BE2C (cell line): ENCODE measurements at regions not wholly inside any gene's neighbourhood (a gene's known extent, or its start where the extent isn't known, plus 50 kb on each side); places are given as distances from the start of the nearest gene placed in this dataset.

ENCODE experiments used
- DNase-seq: peaks from one replicate; pipeline ENCODE4 v3.0.0-alpha.2; 2020
- H3K27me3 ChIP-seq: fragments of 250-450 bp; sonication (Bioruptor Pico); 2 replicates; pipeline ENCODE4 v1.5.1; 2020; ENCODE audit warnings: mild to moderate bottlenecking
- H3K36me3 ChIP-seq: fragments of 250-450 bp; sonication (Bioruptor Pico); 2 replicates; pipeline ENCODE4 v1.5.1; 2020; ENCODE audit warnings: mild to moderate bottlenecking
- H3K4me1 ChIP-seq: fragments of 250-450 bp; sonication (Bioruptor Pico); 2 replicates; pipeline ENCODE4 v1.5.1; 2020
- H3K4me3 ChIP-seq: 2 replicates; pipeline ENCODE4 v1.5.1; 2011; ENCODE audit warnings: low read depth, low read length
- H3K9me3 ChIP-seq: fragments of 250-450 bp; sonication (Bioruptor Pico); 2 replicates; pipeline ENCODE4 v1.5.1; 2020
- TF ChIP-seq, protein P1 (sequence below): IDR thresholded peaks from 2 replicates; pipeline ENCODE4 v1.5.1; 2012; ENCODE audit warnings: mild to moderate bottlenecking, low read depth, low read length

- Histone ChIP-seq H3K4me3 (no peak overlapping the region), H3K9me3 (no peaks in the 10 kb centered on the region; the same call in 1 of the 2 replicates), H3K4me1 (no peaks in the 10 kb centered on the region), H3K36me3 (no peaks in the 10 kb centered on the region), H3K27me3 (no peaks in the 10 kb centered on the region)
- TF ChIP-seq, protein P1, sequence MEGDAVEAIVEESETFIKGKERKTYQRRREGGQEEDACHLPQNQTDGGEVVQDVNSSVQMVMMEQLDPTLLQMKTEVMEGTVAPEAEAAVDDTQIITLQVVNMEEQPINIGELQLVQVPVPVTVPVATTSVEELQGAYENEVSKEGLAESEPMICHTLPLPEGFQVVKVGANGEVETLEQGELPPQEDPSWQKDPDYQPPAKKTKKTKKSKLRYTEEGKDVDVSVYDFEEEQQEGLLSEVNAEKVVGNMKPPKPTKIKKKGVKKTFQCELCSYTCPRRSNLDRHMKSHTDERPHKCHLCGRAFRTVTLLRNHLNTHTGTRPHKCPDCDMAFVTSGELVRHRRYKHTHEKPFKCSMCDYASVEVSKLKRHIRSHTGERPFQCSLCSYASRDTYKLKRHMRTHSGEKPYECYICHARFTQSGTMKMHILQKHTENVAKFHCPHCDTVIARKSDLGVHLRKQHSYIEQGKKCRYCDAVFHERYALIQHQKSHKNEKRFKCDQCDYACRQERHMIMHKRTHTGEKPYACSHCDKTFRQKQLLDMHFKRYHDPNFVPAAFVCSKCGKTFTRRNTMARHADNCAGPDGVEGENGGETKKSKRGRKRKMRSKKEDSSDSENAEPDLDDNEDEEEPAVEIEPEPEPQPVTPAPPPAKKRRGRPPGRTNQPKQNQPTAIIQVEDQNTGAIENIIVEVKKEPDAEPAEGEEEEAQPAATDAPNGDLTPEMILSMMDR, result no peak
- no peak for DNase-seq
These were observed 679.7 kb downstream of the NYAP2 start for GRCh38 chr2:226079196-226079595.

DNA sequence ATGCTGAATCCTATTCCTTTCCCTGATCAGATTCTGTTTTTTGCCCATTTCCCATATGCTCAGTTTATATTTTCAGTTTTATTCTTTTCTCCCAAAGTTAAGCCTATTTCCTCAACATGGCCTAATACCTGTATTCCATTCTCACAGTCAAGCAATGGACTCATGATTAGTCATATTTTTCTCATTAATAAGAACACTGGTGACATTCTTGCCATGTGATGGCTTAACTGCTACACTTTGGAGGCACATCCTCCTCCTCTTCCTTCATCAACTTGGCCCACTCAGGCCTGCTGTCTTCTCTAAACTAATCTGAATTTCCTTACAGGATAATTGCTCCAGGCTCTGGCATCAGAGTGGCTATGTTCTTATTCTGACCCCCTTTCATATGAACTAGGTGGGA lies 679.2 kb downstream of the NYAP2 start:
- no peak for DNase-seq
- H3K4me3 ChIP-seq, result no peak overlapping the region
- TF ChIP-seq, protein P1, result no peak
- H3K9me3 ChIP-seq, result no peaks in the 10 kb centered on the region; the same call in 1 of the 2 replicates
- no peaks in the 10 kb centered on the region for H3K36me3 ChIP-seq
- no peaks in the 10 kb centered on the region for H3K4me1 ChIP-seq
- no peaks in the 10 kb centered on the region for H3K27me3 ChIP-seq

DNA sequence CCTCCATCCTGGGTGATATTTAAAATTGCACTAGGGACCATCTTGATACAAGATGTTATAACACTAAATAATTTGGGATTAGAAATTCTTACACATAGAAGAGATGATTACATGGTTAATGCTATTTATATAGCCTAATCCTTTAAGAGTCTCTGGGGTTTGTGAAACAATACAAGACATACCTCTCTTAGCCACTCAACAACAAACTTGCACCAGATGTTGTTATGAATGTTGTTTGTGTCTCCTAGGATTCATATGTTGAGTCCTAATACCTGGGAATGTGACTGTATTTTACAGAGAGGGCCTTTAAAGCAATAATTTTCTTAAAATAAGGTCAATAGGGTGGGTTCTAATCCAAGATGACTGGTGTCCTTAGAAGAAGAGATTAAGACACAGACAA lies 678.3 kb downstream of the NYAP2 start:
- no peak overlapping the region for H3K4me3 ChIP-seq
- H3K9me3 ChIP-seq, result no peaks in the 10 kb centered on the region; the same call in 1 of the 2 replicates
- no peak for DNase-seq
- no peaks in the 10 kb centered on the region for H3K4me1 ChIP-seq
- no peaks in the 10 kb centered on the region for H3K27me3 ChIP-seq
- TF ChIP-seq, protein P1, result no peak
- no peaks in the 10 kb centered on the region for H3K36me3 ChIP-seq

DNA sequence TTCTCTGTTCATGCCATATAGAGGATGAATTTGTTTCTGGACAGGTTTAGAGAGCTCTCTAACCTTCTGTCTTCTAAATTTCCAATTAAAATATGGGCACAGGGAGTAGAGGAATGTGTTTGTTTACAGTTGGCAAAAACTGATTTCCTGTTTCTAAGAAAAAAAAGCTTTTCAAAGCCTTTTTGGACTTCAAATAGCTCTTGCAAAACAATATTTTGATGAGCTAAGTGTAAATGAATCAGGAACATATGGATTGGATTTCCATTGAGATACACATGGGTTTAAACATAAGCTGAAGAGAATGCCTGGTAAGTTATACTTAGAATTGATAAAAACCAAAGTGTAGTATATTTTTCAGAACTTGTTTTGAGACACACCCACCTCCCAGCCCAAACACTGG lies 677.5 kb downstream of the NYAP2 start:
- Histone ChIP-seq H3K36me3 (no peaks in the 10 kb centered on the region), H3K9me3 (no peaks in the 10 kb centered on the region; the same call in 1 of the 2 replicates), H3K4me3 (no peak overlapping the region), H3K27me3 (no peaks in the 10 kb centered on the region), H3K4me1 (no peaks in the 10 kb centered on the region)
- DNase-seq, result no peak
- TF ChIP-seq, protein P1, result no peak

DNA sequence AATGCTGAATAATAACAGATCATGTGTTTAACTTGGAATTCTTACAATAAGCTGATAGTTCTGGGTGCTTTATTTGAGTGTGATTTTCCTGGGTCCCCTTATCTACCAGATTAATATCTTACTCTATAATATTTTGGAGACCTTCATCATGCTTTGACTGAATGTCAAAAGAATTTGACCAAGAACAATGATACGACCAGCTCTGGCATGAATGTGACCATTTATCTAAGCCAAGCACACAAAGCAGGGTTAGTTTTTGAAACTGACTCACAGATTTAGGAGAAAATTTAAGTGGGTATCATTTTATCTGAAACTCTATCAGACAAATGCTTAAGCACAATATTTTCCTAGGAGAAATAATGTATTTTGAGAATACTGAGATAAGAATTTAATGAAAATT lies 677.0 kb downstream of the NYAP2 start:
- H3K27me3 ChIP-seq, result no peaks in the 10 kb centered on the region
- no peaks in the 10 kb centered on the region; the same call in 1 of the 2 replicates for H3K9me3 ChIP-seq
- TF ChIP-seq, protein P1, result no peak
- no peak for DNase-seq
- no peaks in the 10 kb centered on the region for H3K4me1 ChIP-seq
- no peaks in the 10 kb centered on the region for H3K36me3 ChIP-seq
- no peak overlapping the region for H3K4me3 ChIP-seq

DNA sequence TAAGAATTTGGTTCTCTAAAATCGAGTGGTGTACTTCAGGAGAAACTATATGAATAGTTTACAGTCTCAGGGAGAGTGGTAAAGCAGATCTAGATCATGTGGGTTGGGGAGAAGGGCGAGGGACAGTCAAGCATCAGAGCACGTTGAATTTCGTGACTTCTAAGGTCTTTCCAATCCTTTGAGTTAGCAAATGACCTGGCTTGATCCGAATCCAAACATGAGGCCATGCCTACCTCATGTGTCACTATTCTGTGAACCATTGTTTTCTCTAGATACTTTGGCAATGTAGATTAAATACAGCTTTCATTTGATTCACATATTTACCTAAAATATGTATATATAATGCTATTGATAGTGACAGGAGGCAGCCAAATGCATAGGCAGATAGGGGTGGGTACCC lies 674.9 kb downstream of the NYAP2 start:
- TF ChIP-seq, protein P1, result no peak
- no peak for DNase-seq
- Histone ChIP-seq H3K36me3 (no peaks in the 10 kb centered on the region), H3K4me3 (no peak overlapping the region), H3K9me3 (no peaks in the 10 kb centered on the region; the same call in 1 of the 2 replicates), H3K4me1 (no peaks in the 10 kb centered on the region), H3K27me3 (no peaks in the 10 kb centered on the region)
